Ishikawa (cell line): ENCODE measurements at regions not wholly inside any gene's neighbourhood (a gene's known extent, or its start where the extent isn't known, plus 50 kb on each side); places are given as distances from the start of the nearest gene placed in this dataset.

Experiments
- CEBPB ChIP-seq: IDR thresholded peaks from 2 replicates; pipeline ENCODE4 v1.6.1; 2012
- CREB1 ChIP-seq: IDR thresholded peaks from 2 replicates; pipeline ENCODE4 v1.6.1; 2012; ENCODE audit warnings: low read depth
- EGR1 ChIP-seq: IDR thresholded peaks from 2 replicates; pipeline ENCODE4 v1.6.1; 2012
- EP300 ChIP-seq: IDR thresholded peaks from 2 replicates; pipeline ENCODE4 v1.6.1; 2012; ENCODE audit warnings: borderline replicate concordance
- FOXM1 ChIP-seq: IDR thresholded peaks from 2 replicates; pipeline ENCODE4 v1.6.1; 2012; ENCODE audit warnings: low read depth, borderline replicate concordance
- NFIC ChIP-seq: IDR thresholded peaks from 2 replicates; pipeline ENCODE4 v1.6.1; 2012
- RAD21 ChIP-seq: IDR thresholded peaks from 2 replicates; pipeline ENCODE4 v1.6.1; 2012; ENCODE audit warnings: low read depth
- TAF1 ChIP-seq: IDR thresholded peaks from 2 replicates; pipeline ENCODE4 v1.6.1; 2012; ENCODE audit warnings: low read depth, mild to moderate bottlenecking
- TCF12 ChIP-seq: IDR thresholded peaks from 2 replicates; pipeline ENCODE4 v1.6.1; 2012; ENCODE audit warnings: low read depth
- TEAD4 ChIP-seq: IDR thresholded peaks from 2 replicates; pipeline ENCODE4 v1.6.1; 2012
- YY1 ChIP-seq: IDR thresholded peaks from 2 replicates; pipeline ENCODE4 v1.6.1; 2012; ENCODE audit warnings: low read depth
- ZBTB7A ChIP-seq: IDR thresholded peaks from 2 replicates; pipeline ENCODE4 v1.6.1; 2012; ENCODE audit warnings: low read depth
- TF ChIP-seq, protein P1 (sequence below): IDR thresholded peaks from 2 replicates; pipeline ENCODE4 v1.6.1; 2012
- TF ChIP-seq, protein P2 (sequence below): IDR thresholded peaks from 2 replicates; pipeline ENCODE4 v1.6.1; 2012
- TF ChIP-seq, protein P3 (sequence below): IDR thresholded peaks from 2 replicates; pipeline ENCODE4 v1.6.1; 2012; ENCODE audit warnings: low read depth, mild to moderate bottlenecking

DNA sequence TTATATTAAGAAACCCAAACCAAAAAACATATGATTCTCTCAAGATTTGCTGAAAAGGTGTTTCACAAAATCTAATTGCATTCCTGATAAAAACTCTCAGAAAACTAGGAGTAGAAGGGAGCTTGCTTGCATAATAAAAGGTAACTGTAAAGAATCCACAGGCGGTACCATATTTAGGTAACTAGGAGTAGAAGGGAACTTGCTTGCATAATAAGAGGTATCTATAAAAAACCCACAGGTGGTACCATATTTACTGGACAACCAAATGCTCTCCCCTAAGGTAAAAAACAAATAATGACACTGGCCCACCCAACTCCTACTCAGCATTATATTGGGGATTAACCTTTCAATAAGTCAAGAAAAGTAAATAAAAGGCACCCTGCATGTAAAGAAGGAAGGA lies 57.5 kb upstream of the FCN1 start:
- TF ChIP-seq, protein P1, sequence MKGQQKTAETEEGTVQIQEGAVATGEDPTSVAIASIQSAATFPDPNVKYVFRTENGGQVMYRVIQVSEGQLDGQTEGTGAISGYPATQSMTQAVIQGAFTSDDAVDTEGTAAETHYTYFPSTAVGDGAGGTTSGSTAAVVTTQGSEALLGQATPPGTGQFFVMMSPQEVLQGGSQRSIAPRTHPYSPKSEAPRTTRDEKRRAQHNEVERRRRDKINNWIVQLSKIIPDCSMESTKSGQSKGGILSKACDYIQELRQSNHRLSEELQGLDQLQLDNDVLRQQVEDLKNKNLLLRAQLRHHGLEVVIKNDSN = no peak
- TF ChIP-seq RAD21 (no peak), FOXM1 (no peak), EP300 (no peak)

DNA sequence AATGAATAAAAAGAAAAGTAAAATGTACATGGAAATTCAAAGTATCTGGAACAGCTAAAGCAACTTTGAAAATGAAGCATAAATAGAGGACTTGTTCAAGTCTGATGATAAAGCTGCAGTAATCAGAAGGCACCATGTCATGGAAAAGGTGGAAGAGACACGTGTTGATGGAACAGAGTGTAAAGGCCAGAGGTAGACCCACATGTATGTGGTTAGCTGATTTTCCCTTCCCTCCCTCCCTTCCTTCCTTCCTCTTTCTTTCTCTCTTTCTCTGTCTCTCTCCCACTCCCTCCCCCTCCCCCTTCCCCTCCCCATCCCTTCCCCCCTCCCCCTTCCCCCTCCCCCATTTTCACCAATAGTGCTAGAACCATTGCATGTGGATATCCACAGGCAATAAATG lies 58.7 kb upstream of the FCN1 start:
- TF ChIP-seq CREB1 = no peak
- no peak for TF ChIP-seq FOXM1
- no peak for TF ChIP-seq NFIC
- no peak for TF ChIP-seq TEAD4
- TF ChIP-seq, protein P2, sequence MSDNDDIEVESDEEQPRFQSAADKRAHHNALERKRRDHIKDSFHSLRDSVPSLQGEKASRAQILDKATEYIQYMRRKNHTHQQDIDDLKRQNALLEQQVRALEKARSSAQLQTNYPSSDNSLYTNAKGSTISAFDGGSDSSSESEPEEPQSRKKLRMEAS = no peak
- TF ChIP-seq, protein P3, sequence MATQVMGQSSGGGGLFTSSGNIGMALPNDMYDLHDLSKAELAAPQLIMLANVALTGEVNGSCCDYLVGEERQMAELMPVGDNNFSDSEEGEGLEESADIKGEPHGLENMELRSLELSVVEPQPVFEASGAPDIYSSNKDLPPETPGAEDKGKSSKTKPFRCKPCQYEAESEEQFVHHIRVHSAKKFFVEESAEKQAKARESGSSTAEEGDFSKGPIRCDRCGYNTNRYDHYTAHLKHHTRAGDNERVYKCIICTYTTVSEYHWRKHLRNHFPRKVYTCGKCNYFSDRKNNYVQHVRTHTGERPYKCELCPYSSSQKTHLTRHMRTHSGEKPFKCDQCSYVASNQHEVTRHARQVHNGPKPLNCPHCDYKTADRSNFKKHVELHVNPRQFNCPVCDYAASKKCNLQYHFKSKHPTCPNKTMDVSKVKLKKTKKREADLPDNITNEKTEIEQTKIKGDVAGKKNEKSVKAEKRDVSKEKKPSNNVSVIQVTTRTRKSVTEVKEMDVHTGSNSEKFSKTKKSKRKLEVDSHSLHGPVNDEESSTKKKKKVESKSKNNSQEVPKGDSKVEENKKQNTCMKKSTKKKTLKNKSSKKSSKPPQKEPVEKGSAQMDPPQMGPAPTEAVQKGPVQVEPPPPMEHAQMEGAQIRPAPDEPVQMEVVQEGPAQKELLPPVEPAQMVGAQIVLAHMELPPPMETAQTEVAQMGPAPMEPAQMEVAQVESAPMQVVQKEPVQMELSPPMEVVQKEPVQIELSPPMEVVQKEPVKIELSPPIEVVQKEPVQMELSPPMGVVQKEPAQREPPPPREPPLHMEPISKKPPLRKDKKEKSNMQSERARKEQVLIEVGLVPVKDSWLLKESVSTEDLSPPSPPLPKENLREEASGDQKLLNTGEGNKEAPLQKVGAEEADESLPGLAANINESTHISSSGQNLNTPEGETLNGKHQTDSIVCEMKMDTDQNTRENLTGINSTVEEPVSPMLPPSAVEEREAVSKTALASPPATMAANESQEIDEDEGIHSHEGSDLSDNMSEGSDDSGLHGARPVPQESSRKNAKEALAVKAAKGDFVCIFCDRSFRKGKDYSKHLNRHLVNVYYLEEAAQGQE = no peak
- no peak for TF ChIP-seq TCF12

DNA sequence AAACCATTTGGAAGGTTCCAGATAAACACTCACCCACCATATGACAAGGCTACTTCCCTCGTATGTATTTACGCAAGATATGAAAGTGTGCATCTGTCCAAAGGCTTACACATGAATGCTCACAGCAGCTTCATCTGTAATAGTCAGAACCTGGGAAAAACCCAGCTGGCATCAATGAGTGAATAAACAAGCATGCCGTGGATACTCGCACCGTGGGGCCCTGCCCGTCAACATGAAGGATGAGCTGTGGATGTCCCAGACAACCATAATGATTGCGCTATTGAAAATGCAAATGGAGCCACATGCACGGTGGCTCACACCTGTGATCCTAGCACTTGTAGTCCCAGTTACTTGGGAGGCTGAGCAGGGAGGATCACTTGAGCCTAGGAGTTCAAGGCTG lies 60.6 kb upstream of the FCN1 start:
- TF ChIP-seq, protein P1 = no peak
- TF ChIP-seq FOXM1 (no peak), RAD21 (no peak), TEAD4 (no peak), CEBPB (no peak), ZBTB7A (no peak)
- TF ChIP-seq, protein P2 = no peak

DNA sequence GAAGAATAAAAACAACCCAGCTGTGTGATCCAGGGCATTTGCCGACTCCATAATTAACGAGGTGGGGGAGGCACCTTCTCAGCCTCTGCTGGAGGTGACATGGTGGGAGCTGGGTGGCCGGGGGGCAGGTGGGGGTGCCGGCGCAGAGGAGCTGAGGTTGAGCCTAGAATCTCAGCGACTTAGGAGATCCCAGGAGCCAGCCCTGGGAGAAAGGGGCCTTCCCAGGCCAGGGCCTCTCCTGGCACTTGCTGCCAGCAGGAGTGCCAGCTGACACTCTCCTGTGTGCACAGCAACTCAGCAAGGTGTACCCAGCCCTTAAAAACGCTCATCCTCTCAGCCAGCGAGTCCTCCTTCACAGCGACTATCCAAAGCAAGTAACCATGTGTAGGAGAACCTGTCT lies 62.8 kb upstream of the FCN1 start:
- TF ChIP-seq, protein P3 = no peak
- TF ChIP-seq CREB1 (no peak), TCF12 (no peak), NFIC (no peak), FOXM1 (no peak), TEAD4 (no peak), EGR1 (no peak), YY1 (no peak), ZBTB7A (no peak)
- TF ChIP-seq, protein P2 = no peak

DNA sequence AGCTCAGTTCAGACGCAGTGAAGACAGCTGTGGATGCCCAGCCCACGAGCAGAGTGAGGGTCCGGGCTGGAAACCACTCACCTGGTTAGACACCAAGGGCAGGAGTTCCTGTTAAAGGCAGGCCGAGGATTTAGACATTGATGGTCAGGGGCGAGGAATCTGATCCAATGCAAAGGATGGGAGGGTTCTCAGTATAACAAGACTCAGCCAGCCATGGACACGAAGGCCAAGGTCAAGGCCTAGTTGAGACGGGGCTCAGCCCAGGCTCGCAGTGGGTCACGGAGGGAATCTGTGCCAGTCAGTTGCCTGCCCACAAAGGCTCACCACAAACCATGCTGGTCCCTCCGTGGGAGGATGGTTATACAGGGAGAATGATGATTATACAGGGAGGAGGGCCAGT lies 63.3 kb upstream of the FCN1 start:
- TF ChIP-seq, protein P3 = no peak
- no peak for TF ChIP-seq YY1
- TF ChIP-seq TAF1 = no peak
- TF ChIP-seq ZBTB7A = no peak
- no peak for TF ChIP-seq RAD21
- no peak for TF ChIP-seq CEBPB
- TF ChIP-seq EGR1 = no peak
- TF ChIP-seq TEAD4 = no peak
- TF ChIP-seq FOXM1 = no peak
- TF ChIP-seq, protein P2 = no peak
- TF ChIP-seq EP300 = no peak
- no peak for TF ChIP-seq CREB1
- TF ChIP-seq, protein P1 = no peak
- TF ChIP-seq NFIC = no peak
- no peak for TF ChIP-seq TCF12
